ENCODE measurements at regions not wholly inside any gene's neighbourhood (a gene's known extent, or its start where the extent isn't known, plus 50 kb on each side); places are given as distances from the start of the nearest gene placed in this dataset.

DNA sequence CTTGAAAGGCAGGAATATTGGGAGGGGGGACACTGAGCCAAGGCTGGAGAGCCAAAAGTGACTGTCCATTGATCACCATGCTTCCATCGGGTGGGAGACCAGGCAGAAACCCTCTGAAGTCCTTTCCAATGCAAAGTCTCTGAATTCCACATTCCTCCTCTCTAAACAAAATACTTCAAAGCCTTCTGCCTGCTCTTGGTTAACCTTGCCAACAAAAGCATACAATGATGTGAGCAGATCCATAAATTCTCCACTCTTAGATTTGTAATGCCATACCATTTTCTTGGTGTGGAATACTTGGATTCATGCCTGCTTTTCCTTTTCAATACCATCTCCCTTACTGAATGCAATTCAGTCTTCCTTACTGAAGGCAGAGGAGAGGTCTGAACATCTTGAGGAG is 74.1 kb upstream of the FAM9B start:
- no peak overlapping the region for H3K4me3 ChIP-seq
- ATAC-seq (no peak), DNase-seq (no peak)
- H3K36me3 ChIP-seq = no peaks in the 10 kb centered on the region
- no peaks in the 10 kb centered on the region for H3K4me1 ChIP-seq
- H3K27me3 ChIP-seq (ENCODE audit: low read depth) = no peaks in the 10 kb centered on the region
- H3K27ac ChIP-seq = no peak overlapping the region
- no peak for TF ChIP-seq CTCF (IDR thresholded peaks at IDR 0.05)
- no peaks in the 10 kb centered on the region for H3K9me3 ChIP-seq
- intact Hi-C loops (cut with DNase I) = no loop called here

DNA sequence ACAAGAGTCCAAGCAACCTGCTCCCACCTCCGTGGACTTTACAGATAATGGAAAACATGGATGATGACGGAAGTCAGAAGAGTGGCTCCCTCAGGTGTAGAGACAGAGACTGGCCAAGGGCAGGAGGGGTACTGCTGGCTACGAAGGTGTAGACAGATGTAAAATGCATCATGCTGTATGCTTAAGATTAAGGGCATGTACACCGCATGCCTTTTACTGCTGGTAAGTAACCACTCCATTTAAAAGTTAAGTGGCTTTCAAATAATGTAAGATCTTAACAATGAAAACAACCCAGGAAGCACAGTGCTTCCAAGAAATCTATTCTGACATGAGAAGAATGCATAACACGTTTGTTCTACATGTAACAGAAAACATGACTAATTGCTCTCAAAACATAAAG is 76.9 kb upstream of the FAM9B start:
- DNase-seq (no peak), ATAC-seq (peak; percentile 30 to 78)
- Histone ChIP-seq H3K4me3 (no peak overlapping the region), H3K4me1 (no peaks in the 10 kb centered on the region), H3K9me3 (no peaks in the 10 kb centered on the region), H3K27me3 (ENCODE audit: low read depth) (no peaks in the 10 kb centered on the region), H3K36me3 (no peaks in the 10 kb centered on the region), H3K27ac (no peak overlapping the region)
- intact Hi-C loops (cut with DNase I) = no loop called here
- TF ChIP-seq CTCF (IDR thresholded peaks at IDR 0.05) = no peak

GRCh38 chrX:9114245-9114644 is 80.3 kb upstream of the FAM9B start:
- no peak for TF ChIP-seq CTCF (IDR thresholded peaks at IDR 0.05)
- Histone ChIP-seq H3K27ac (no peak overlapping the region), H3K4me3 (no peak overlapping the region), H3K27me3 (ENCODE audit: low read depth) (no peaks in the 10 kb centered on the region), H3K9me3 (no peaks in the 10 kb centered on the region), H3K36me3 (no peaks in the 10 kb centered on the region), H3K4me1 (no peaks in the 10 kb centered on the region)
- DNase-seq (no peak), ATAC-seq (no peak)
- intact Hi-C loops (cut with DNase I) = no loop called here

DNA sequence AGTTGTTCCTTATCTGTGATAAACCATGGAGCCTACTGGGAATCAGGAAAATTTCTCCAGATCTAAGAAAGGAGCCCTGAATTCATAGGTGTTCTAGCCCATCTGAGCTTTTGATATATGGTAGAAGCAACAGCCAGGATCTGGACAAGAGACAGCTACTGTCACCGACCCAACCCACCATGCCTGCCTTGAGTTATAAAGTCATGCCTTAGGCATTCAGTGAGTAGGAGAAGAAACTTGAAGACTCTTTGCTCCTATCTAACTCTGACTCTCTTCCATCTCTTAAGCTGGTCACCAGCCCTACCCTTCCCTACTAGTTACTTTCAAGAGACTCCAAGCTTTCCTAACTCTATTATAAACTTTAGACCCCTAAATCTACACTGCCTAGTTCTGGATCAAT is 83.9 kb upstream of the FAM9B start:
- H3K4me1 ChIP-seq = no peaks in the 10 kb centered on the region
- DNase-seq = no peak
- intact Hi-C loops (cut with DNase I) = no loop called here

DNA sequence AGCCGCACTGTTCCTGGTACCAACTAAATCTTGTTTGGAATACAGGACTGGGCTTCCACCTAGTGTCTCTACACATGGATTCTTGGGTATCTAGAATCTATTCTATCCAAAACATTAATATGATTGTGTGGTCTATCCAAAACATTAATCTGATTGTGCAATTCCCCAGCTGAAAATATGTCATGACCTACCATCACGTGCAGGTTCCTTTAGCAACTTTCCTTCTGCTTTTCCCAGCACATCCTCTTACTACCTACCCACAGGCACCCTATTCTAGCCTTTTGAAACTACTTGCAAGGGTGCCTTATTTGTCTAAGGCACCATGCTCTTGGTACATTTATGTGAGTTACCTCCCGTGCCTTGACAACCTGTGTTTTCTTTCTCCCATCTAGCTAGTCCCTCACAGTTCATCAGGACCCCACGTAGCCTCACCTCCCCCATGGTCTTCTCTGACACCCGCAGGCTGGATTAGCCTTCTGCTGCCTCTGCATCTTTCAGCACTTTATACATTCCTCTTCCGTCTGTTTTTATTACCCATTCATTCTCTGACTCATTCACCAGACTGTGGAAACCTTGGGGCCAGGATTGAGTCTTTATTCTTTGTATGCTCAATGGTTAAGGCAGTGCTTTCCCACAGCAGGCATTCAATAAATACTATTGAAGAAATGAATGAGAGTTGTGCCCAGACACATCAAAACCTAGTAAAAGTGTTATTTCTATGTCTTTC is 88.8 kb upstream of the FAM9B start:
- H3K9me3 ChIP-seq = no peaks in the 10 kb centered on the region
- no peaks in the 10 kb centered on the region for H3K4me1 ChIP-seq
- intact Hi-C loops (cut with DNase I) = no loop called here
- H3K27ac ChIP-seq = no peak overlapping the region
- H3K4me3 ChIP-seq = no peak overlapping the region
- no peaks in the 10 kb centered on the region for H3K27me3 ChIP-seq (ENCODE audit: low read depth)
- TF ChIP-seq CTCF (IDR thresholded peaks at IDR 0.05) = no peak
- H3K36me3 ChIP-seq = no peaks in the 10 kb centered on the region
- no peak for DNase-seq
- ATAC-seq = no peak

More for the DNA sequence above, 83.9 kb upstream of the FAM9B start:
- H3K27ac ChIP-seq = no peak overlapping the region
- H3K27me3 ChIP-seq (ENCODE audit: low read depth) = no peaks in the 10 kb centered on the region
- ATAC-seq = no peak
- no peaks in the 10 kb centered on the region for H3K9me3 ChIP-seq
- H3K36me3 ChIP-seq = no peaks in the 10 kb centered on the region
- TF ChIP-seq CTCF (IDR thresholded peaks at IDR 0.05) = no peak
- no peak overlapping the region for H3K4me3 ChIP-seq

All from lower lobe of right lung (tissue), 2 donors.